ENCODE measurements at regions not wholly inside any gene's neighbourhood (a gene's known extent, or its start where the extent isn't known, plus 50 kb on each side); places are given as distances from the start of the nearest gene placed in this dataset.
A peak's percentile ranks its signal among the peaks of the same experiment; 100 is the strongest.

GRCh38 chr13:74452176-74452575, 318.0 kb upstream of the KLF12 start:
- DNase-seq = no peak

GRCh38 chr13:74450964-74451363, 316.8 kb upstream of the KLF12 start:
- DNase-seq = no peak

- no peak for DNase-seq
Measured at GRCh38 chr13:74450525-74450845, 316.3 kb upstream of the KLF12 start.

- DNase-seq = no peak
Measured at GRCh38 chr13:74449811-74450524, 315.8 kb upstream of the KLF12 start.

- DNase-seq = no peak
Measured at GRCh38 chr13:74444864-74445479, 310.8 kb upstream of the KLF12 start.

GRCh38 chr13:74444161-74444571, 310.0 kb upstream of the KLF12 start:
- no peak for DNase-seq

GRCh38 chr13:74443631-74444030, 309.4 kb upstream of the KLF12 start:
- DNase-seq = no peak

GRCh38 chr13:74442751-74443150, 308.5 kb upstream of the KLF12 start:
- DNase-seq = no peak

GRCh38 chr13:74438901-74439300, 304.7 kb upstream of the KLF12 start:
- no peak for DNase-seq

- DNase-seq = no peak
Measured at GRCh38 chr13:74434782-74435181, 300.6 kb upstream of the KLF12 start.

GRCh38 chr13:74424455-74424854, 290.3 kb upstream of the KLF12 start:
- DNase-seq = no peak

- DNase-seq = no peak
Measured at GRCh38 chr13:74423434-74423833, 289.2 kb upstream of the KLF12 start.

GRCh38 chr13:74414458-74414857, 280.3 kb upstream of the KLF12 start:
- no peak for DNase-seq

GRCh38 chr13:74413482-74413881, 279.3 kb upstream of the KLF12 start:
- DNase-seq = no peak

- DNase-seq = no peak
Measured at GRCh38 chr13:74409551-74409950, 275.3 kb upstream of the KLF12 start.

- no peak for DNase-seq
Measured at GRCh38 chr13:74406420-74406819, 272.2 kb upstream of the KLF12 start.

GRCh38 chr13:74398599-74398998, 264.4 kb upstream of the KLF12 start:
- no peak for DNase-seq

- DNase-seq = no peak
Measured at GRCh38 chr13:74389056-74389455, 254.9 kb upstream of the KLF12 start.

GRCh38 chr13:74388626-74389025, 254.4 kb upstream of the KLF12 start:
- DNase-seq = no peak

- DNase-seq = no peak
Measured at GRCh38 chr13:74372511-74372910, 238.3 kb upstream of the KLF12 start.

- peak in 1 of 5 donors; percentile 30 for DNase-seq
Measured at GRCh38 chr13:74367193-74367592, 233.0 kb upstream of the KLF12 start.

GRCh38 chr13:74361274-74361673, 227.1 kb upstream of the KLF12 start:
- DNase-seq = no peak

GRCh38 chr13:74346960-74347359, 212.8 kb upstream of the KLF12 start:
- no peak for DNase-seq

GRCh38 chr13:74338341-74338740, 204.1 kb upstream of the KLF12 start:
- DNase-seq = no peak

GRCh38 chr13:74336546-74336945, 202.3 kb upstream of the KLF12 start:
- DNase-seq = no peak
